ENCODE measurements at regions not wholly inside any gene's neighbourhood (a gene's known extent, or its start where the extent isn't known, plus 50 kb on each side); places are given as distances from the start of the nearest gene placed in this dataset.

DNA sequence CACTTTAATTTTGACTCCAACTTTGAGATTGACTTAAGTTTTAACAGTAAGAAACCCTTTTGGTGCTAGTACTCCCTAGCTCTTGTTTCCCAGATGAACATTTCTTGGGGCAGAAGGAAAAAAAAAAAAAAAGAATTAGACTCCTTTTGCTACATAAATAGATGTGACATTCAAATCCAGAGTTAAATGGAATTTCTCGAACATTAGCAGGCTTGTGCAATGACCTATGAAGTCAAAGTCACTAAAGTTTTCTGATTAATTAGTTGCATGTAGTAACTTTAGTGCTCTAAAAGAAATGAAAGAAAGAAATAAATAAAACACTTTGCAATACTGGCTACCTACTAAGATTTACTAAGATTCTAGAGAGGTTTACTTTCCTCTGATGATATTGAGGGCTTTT is 106.8 kb downstream of the TMEM174 start:
- TF ChIP-seq POLR2A (IDR thresholded peaks at IDR 0.05), result no peak
- TF ChIP-seq, protein P1, sequence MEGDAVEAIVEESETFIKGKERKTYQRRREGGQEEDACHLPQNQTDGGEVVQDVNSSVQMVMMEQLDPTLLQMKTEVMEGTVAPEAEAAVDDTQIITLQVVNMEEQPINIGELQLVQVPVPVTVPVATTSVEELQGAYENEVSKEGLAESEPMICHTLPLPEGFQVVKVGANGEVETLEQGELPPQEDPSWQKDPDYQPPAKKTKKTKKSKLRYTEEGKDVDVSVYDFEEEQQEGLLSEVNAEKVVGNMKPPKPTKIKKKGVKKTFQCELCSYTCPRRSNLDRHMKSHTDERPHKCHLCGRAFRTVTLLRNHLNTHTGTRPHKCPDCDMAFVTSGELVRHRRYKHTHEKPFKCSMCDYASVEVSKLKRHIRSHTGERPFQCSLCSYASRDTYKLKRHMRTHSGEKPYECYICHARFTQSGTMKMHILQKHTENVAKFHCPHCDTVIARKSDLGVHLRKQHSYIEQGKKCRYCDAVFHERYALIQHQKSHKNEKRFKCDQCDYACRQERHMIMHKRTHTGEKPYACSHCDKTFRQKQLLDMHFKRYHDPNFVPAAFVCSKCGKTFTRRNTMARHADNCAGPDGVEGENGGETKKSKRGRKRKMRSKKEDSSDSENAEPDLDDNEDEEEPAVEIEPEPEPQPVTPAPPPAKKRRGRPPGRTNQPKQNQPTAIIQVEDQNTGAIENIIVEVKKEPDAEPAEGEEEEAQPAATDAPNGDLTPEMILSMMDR (IDR thresholded peaks at IDR 0.05), result no peak

Measured in Peyer's patch (tissue), 4 donors.